ENCODE measurements at regions not wholly inside any gene's neighbourhood (a gene's known extent, or its start where the extent isn't known, plus 50 kb on each side); places are given as distances from the start of the nearest gene placed in this dataset.

DNA sequence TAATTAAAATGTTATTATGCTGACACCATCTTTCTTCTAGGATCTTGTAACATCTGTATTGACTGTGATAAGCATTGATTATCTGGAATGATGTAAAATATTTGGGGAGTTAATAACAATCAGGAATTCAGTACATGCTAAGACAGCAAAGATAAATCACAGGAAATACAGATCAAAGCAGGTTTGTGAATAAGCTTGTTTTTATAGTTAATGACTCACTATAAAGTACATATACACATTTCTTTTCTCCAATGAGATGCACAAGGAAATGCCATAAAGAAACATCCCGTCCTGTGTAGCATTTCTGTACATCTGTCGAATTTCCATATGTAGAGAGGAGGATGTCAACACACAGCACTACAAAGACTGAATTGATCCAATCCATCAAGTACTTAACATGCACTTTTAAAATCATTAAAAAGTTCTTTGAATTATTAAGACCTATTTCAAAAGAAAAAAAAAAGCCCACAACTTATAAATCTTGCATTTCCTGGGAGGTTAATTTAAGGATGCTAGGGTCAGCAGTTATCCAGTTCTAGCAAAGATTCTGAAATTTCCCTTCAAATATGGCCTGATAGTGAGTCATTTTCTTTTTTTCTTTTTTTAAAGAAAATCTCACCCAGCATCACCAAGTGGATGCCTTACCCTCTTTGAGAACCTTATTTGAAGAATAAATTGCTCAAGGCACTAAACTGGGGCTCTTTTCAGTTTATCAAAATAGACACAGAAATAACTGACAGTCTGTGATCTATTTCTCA, 243.2 kb upstream of the NR5A2 start:
- TF ChIP-seq, protein P1, sequence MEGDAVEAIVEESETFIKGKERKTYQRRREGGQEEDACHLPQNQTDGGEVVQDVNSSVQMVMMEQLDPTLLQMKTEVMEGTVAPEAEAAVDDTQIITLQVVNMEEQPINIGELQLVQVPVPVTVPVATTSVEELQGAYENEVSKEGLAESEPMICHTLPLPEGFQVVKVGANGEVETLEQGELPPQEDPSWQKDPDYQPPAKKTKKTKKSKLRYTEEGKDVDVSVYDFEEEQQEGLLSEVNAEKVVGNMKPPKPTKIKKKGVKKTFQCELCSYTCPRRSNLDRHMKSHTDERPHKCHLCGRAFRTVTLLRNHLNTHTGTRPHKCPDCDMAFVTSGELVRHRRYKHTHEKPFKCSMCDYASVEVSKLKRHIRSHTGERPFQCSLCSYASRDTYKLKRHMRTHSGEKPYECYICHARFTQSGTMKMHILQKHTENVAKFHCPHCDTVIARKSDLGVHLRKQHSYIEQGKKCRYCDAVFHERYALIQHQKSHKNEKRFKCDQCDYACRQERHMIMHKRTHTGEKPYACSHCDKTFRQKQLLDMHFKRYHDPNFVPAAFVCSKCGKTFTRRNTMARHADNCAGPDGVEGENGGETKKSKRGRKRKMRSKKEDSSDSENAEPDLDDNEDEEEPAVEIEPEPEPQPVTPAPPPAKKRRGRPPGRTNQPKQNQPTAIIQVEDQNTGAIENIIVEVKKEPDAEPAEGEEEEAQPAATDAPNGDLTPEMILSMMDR (IDR thresholded peaks at IDR 0.05; ENCODE audit: low read depth, low read length), result no peak
- no peak for TF ChIP-seq EZH2phosphoT487 (IDR thresholded peaks at IDR 0.05; ENCODE audit: low read depth)
- no peaks in the 10 kb centered on the region for H3K4me1 ChIP-seq (ENCODE audit: low read length)

DNA sequence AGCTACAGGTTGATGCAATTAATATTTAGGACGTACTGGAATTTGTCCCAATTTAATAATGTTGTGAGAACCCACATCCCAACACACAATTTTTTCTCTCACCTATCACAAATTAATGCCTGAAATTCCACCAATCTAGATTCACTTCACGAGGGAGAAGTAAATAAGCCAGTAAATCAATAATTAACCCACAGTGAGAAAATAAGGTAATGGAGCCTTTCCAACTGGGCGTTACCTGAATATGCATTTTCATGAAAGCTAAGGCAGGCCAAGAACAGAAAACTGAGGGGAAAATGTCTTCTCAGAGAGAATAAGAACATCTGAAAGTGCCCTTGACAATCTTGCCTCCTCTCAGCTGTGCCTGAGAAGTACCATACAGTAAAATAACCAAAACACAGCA, 240.8 kb upstream of the NR5A2 start:
- H3K36me3 ChIP-seq (replicated peaks; ENCODE audit: low read depth, low read length), result no peaks in the 10 kb centered on the region
- H3K4me2 ChIP-seq (ENCODE audit: low read length), result no peak overlapping the region
- H2AFZ ChIP-seq (ENCODE audit: low read depth, low read length), result no peak overlapping the region
- H3K4me1 ChIP-seq (ENCODE audit: low read length), result no peaks in the 10 kb centered on the region
- no peaks in the 10 kb centered on the region for H4K20me1 ChIP-seq (ENCODE audit: insufficient read depth, low read length)
- H3K9ac ChIP-seq (ENCODE audit: low read length), result no peak overlapping the region
- H3K79me2 ChIP-seq (ENCODE audit: low read length), result no peaks in the 10 kb centered on the region
- H3K27me3 ChIP-seq (ENCODE audit: low read depth, low read length), result no peaks in the 10 kb centered on the region; the same call in 1 of the 2 replicates
- no peak for TF ChIP-seq EZH2phosphoT487 (IDR thresholded peaks at IDR 0.05; ENCODE audit: low read depth)
- TF ChIP-seq, protein P1 (IDR thresholded peaks at IDR 0.05; ENCODE audit: low read depth, low read length), result no peak; the same call in 1 of the 2 replicates
- no peaks in the 10 kb centered on the region for H3K9me3 ChIP-seq (ENCODE audit: insufficient read depth, low read length)
- H3K4me3 ChIP-seq (ENCODE audit: low read length), result no peak overlapping the region
- no peak overlapping the region for H3K27ac ChIP-seq (ENCODE audit: low read length)

More for the DNA sequence above, 243.2 kb upstream of the NR5A2 start:
- Histone ChIP-seq H3K4me3 (ENCODE audit: low read length) (no peak overlapping the region), H4K20me1 (ENCODE audit: insufficient read depth, low read length) (no peaks in the 10 kb centered on the region), H2AFZ (ENCODE audit: low read depth, low read length) (no peak overlapping the region), H3K9me3 (ENCODE audit: insufficient read depth, low read length) (no peaks in the 10 kb centered on the region), H3K27ac (ENCODE audit: low read length) (no peak overlapping the region), H3K79me2 (ENCODE audit: low read length) (no peaks in the 10 kb centered on the region), H3K4me2 (ENCODE audit: low read length) (no peak overlapping the region), H3K36me3 (replicated peaks; ENCODE audit: low read depth, low read length) (no peaks in the 10 kb centered on the region), H3K27me3 (ENCODE audit: low read depth, low read length) (no peaks in the 10 kb centered on the region; the same call in 1 of the 2 replicates), H3K9ac (ENCODE audit: low read length) (no peak overlapping the region)

DNA sequence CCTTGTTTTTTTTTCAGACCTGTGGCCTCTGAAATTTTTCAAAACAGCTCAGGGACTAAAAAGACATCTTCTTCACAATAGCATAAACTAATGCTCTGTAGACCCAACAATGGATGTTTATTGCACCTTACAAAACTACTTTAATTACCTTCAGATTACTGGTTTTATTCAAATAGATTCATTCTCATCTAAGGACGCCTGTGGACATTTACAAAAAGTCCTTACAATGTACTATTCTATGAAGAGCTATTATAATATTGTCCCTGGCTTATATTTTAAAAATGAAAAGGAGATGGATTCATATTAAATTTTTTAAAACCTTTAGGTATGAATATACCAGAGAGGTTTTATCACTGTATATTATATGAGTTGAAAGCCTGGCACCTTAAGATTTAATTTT, 238.4 kb upstream of the NR5A2 start:
- H3K4me1 ChIP-seq (ENCODE audit: low read length), result no peaks in the 10 kb centered on the region
- no peaks in the 10 kb centered on the region; the same call in 1 of the 2 replicates for H3K27me3 ChIP-seq (ENCODE audit: low read depth, low read length)
- no peak overlapping the region for H2AFZ ChIP-seq (ENCODE audit: low read depth, low read length)
- H3K27ac ChIP-seq (ENCODE audit: low read length), result no peak overlapping the region
- no peaks in the 10 kb centered on the region for H4K20me1 ChIP-seq (ENCODE audit: insufficient read depth, low read length)
- no peak overlapping the region for H3K9ac ChIP-seq (ENCODE audit: low read length)
- H3K4me3 ChIP-seq (ENCODE audit: low read length), result no peak overlapping the region
- no peaks in the 10 kb centered on the region for H3K79me2 ChIP-seq (ENCODE audit: low read length)
- H3K9me3 ChIP-seq (ENCODE audit: insufficient read depth, low read length), result no peaks in the 10 kb centered on the region
- no peaks in the 10 kb centered on the region for H3K36me3 ChIP-seq (replicated peaks; ENCODE audit: low read depth, low read length)
- H3K4me2 ChIP-seq (ENCODE audit: low read length), result no peak overlapping the region
- TF ChIP-seq, protein P1 (IDR thresholded peaks at IDR 0.05; ENCODE audit: low read depth, low read length), result no peak
- TF ChIP-seq EZH2phosphoT487 (IDR thresholded peaks at IDR 0.05; ENCODE audit: low read depth), result no peak

DNA sequence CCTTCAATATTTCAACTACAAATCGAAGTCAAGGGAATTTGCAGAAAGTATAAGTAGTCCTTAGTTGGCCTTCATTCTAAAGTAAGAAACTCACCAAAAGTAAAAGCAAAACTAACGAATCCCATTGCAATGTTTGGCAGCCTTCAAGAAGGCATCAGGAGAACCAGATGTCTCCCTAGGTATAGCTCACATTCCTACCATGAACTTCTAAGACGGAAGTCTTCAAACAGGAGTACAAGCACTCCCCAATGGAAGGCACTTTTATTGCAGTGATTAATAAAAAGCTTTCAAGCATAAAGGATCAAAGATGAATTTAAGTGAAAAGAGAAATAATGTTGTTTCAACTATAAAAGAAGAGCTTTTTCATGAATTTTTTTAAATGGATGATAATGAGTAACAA, 236.0 kb upstream of the NR5A2 start:
- TF ChIP-seq, protein P1 (IDR thresholded peaks at IDR 0.05; ENCODE audit: low read depth, low read length), result no peak
- TF ChIP-seq EZH2phosphoT487 (IDR thresholded peaks at IDR 0.05; ENCODE audit: low read depth), result no peak
- Histone ChIP-seq H3K9ac (ENCODE audit: low read length) (no peak overlapping the region), H3K36me3 (replicated peaks; ENCODE audit: low read depth, low read length) (no peaks in the 10 kb centered on the region), H3K4me1 (ENCODE audit: low read length) (no peaks in the 10 kb centered on the region), H2AFZ (ENCODE audit: low read depth, low read length) (no peak overlapping the region), H3K27ac (ENCODE audit: low read length) (no peak overlapping the region), H4K20me1 (ENCODE audit: insufficient read depth, low read length) (no peaks in the 10 kb centered on the region), H3K27me3 (ENCODE audit: low read depth, low read length) (no peaks in the 10 kb centered on the region), H3K4me2 (ENCODE audit: low read length) (no peak overlapping the region), H3K4me3 (ENCODE audit: low read length) (no peak overlapping the region), H3K79me2 (ENCODE audit: low read length) (no peaks in the 10 kb centered on the region), H3K9me3 (ENCODE audit: insufficient read depth, low read length) (no peaks in the 10 kb centered on the region)

Measured in OCI-LY3 (cell line).